GM12878 (cell line): ENCODE measurements at regions not wholly inside any gene's neighbourhood (a gene's known extent, or its start where the extent isn't known, plus 50 kb on each side); places are given as distances from the start of the nearest gene placed in this dataset.

Experiments
- BRCA1 ChIP-seq: IDR thresholded peaks from 2 replicates; pipeline ENCODE4 v1.6.1; 2011; ENCODE audit warnings: low read depth, low read length, improper control_type of control experiment
- CEBPB ChIP-seq, 2 experiments: fragments of 150-350 bp in 1 of 2; IDR thresholded peaks; 2 replicates each; pipeline ENCODE4 v1.6.1; 2012 to 2014; ENCODE audit warnings: low read depth in 2 of 2, low read length in 2 of 2, borderline replicate concordance in 1 of 2, inconsistent platforms in 1 of 2
- CREB1 ChIP-seq: IDR thresholded peaks from 2 replicates; pipeline ENCODE4 v1.6.1; 2012; ENCODE audit warnings: low read depth, mild to moderate bottlenecking, inconsistent platforms
- EED ChIP-seq: sonication (generic); IDR thresholded peaks from 2 replicates; pipeline ENCODE4 v1.6.1; 2016; ENCODE audit warnings: antibody characterized with exemption, low read depth
- FOXM1 ChIP-seq: IDR thresholded peaks from 2 replicates; pipeline ENCODE4 v1.6.1; 2012; ENCODE audit warnings: low read depth, mild to moderate bottlenecking, inconsistent platforms, low read length, moderate library complexity
- JUND ChIP-seq: IDR thresholded peaks from 2 replicates; pipeline ENCODE4 v1.6.1; 2012; ENCODE audit warnings: low read depth, mild to moderate bottlenecking, low read length, improper control_type of control experiment, moderate library complexity
- KDM1A ChIP-seq: fragments of 200-600 bp; sonication (generic); IDR thresholded peaks from 2 replicates; pipeline ENCODE4 v1.6.1; 2016; ENCODE audit warnings: borderline replicate concordance
- PML ChIP-seq: IDR thresholded peaks from 2 replicates; pipeline ENCODE4 v1.6.1; 2012; ENCODE audit warnings: low read length, inconsistent platforms
- POLR2AphosphoS2 ChIP-seq: IDR thresholded peaks from 2 replicates; pipeline ENCODE4 v1.6.1; 2011; ENCODE audit warnings: low read depth, mild to moderate bottlenecking, low read length, improper control_type of control experiment, moderate library complexity
- YY1 ChIP-seq: IDR thresholded peaks from 2 replicates; pipeline ENCODE4 v1.6.1; 2011; ENCODE audit warnings: low read depth, mild to moderate bottlenecking, low read length
- TF ChIP-seq, protein P1 (sequence below), 3 experiments: IDR thresholded peaks in 2 of 3; conservative IDR thresholded peaks in 1 of 3; 2 replicates each; pipeline ENCODE4 v1.5.1; 2011; ENCODE audit warnings: low read depth in 3 of 3, low read length in 3 of 3, mild to moderate bottlenecking in 3 of 3, control low read depth in 2 of 3, moderate library complexity in 2 of 3, inconsistent platforms in 1 of 3, mixed read lengths in 1 of 3; ENCODE audit not compliant: control insufficient read depth in 2 of 3, insufficient read depth in 1 of 3; ENCODE audit errors: extremely low read depth in 1 of 3
- TF ChIP-seq, protein P2 (sequence below): IDR thresholded peaks from 2 replicates; pipeline ENCODE4 v1.6.1; 2012; ENCODE audit warnings: mild to moderate bottlenecking, low read depth, low read length
- TF ChIP-seq, protein P3 (sequence below): fragments of 450-650 bp; IDR thresholded peaks from 2 replicates; pipeline ENCODE4 v1.6.1; 2017; ENCODE audit warnings: mild to moderate bottlenecking

DNA sequence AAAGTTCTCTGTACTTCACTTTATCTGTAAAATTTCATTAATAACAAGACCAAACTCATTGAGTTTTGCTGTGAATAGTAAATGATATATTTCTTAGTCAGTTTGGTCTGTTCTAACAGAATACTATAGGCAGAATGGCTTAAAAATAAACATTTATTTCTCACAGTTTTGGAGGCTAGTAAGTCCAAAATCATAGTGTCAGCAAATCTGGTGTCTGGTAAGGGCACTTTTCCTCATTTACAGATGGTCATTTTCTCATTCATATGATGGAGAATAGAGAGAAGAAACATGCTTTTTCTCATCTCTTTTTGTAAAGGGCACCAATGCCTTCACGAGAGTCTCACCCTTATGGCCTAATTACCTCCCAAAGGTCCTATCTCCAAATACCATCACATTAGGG lies 415.1 kb downstream of the FAM133A start:
- TF ChIP-seq, protein P1, sequence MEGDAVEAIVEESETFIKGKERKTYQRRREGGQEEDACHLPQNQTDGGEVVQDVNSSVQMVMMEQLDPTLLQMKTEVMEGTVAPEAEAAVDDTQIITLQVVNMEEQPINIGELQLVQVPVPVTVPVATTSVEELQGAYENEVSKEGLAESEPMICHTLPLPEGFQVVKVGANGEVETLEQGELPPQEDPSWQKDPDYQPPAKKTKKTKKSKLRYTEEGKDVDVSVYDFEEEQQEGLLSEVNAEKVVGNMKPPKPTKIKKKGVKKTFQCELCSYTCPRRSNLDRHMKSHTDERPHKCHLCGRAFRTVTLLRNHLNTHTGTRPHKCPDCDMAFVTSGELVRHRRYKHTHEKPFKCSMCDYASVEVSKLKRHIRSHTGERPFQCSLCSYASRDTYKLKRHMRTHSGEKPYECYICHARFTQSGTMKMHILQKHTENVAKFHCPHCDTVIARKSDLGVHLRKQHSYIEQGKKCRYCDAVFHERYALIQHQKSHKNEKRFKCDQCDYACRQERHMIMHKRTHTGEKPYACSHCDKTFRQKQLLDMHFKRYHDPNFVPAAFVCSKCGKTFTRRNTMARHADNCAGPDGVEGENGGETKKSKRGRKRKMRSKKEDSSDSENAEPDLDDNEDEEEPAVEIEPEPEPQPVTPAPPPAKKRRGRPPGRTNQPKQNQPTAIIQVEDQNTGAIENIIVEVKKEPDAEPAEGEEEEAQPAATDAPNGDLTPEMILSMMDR (IDR thresholded peaks at IDR 0.05 in 2 of 3, conservative IDR thresholded peaks at IDR 0.05 in 1 of 3; ENCODE audit: control insufficient read depth in 2 of 3, extremely low read depth in 1 of 3, insufficient read depth in 1 of 3, low read depth in 3 of 3, low read length in 3 of 3): no peak
- TF ChIP-seq PML (no peak), BRCA1 (no peak), KDM1A (no peak), CREB1 (no peak), FOXM1 (no peak), JUND (no peak), YY1 (no peak), CEBPB (IDR thresholded peaks at IDR 0.05; ENCODE audit: borderline replicate concordance in 1 of 2, low read depth in 2 of 2, low read length in 2 of 2) (no peak), EED (no peak), POLR2AphosphoS2 (no peak)
- TF ChIP-seq, protein P2, sequence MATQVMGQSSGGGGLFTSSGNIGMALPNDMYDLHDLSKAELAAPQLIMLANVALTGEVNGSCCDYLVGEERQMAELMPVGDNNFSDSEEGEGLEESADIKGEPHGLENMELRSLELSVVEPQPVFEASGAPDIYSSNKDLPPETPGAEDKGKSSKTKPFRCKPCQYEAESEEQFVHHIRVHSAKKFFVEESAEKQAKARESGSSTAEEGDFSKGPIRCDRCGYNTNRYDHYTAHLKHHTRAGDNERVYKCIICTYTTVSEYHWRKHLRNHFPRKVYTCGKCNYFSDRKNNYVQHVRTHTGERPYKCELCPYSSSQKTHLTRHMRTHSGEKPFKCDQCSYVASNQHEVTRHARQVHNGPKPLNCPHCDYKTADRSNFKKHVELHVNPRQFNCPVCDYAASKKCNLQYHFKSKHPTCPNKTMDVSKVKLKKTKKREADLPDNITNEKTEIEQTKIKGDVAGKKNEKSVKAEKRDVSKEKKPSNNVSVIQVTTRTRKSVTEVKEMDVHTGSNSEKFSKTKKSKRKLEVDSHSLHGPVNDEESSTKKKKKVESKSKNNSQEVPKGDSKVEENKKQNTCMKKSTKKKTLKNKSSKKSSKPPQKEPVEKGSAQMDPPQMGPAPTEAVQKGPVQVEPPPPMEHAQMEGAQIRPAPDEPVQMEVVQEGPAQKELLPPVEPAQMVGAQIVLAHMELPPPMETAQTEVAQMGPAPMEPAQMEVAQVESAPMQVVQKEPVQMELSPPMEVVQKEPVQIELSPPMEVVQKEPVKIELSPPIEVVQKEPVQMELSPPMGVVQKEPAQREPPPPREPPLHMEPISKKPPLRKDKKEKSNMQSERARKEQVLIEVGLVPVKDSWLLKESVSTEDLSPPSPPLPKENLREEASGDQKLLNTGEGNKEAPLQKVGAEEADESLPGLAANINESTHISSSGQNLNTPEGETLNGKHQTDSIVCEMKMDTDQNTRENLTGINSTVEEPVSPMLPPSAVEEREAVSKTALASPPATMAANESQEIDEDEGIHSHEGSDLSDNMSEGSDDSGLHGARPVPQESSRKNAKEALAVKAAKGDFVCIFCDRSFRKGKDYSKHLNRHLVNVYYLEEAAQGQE: no peak
- TF ChIP-seq, protein P3, sequence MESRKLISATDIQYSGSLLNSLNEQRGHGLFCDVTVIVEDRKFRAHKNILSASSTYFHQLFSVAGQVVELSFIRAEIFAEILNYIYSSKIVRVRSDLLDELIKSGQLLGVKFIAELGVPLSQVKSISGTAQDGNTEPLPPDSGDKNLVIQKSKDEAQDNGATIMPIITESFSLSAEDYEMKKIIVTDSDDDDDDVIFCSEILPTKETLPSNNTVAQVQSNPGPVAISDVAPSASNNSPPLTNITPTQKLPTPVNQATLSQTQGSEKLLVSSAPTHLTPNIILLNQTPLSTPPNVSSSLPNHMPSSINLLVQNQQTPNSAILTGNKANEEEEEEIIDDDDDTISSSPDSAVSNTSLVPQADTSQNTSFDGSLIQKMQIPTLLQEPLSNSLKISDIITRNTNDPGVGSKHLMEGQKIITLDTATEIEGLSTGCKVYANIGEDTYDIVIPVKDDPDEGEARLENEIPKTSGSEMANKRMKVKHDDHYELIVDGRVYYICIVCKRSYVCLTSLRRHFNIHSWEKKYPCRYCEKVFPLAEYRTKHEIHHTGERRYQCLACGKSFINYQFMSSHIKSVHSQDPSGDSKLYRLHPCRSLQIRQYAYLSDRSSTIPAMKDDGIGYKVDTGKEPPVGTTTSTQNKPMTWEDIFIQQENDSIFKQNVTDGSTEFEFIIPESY: no peak
